ENCODE measurements at regions not wholly inside any gene's neighbourhood (a gene's known extent, or its start where the extent isn't known, plus 50 kb on each side); places are given as distances from the start of the nearest gene placed in this dataset.

DNA sequence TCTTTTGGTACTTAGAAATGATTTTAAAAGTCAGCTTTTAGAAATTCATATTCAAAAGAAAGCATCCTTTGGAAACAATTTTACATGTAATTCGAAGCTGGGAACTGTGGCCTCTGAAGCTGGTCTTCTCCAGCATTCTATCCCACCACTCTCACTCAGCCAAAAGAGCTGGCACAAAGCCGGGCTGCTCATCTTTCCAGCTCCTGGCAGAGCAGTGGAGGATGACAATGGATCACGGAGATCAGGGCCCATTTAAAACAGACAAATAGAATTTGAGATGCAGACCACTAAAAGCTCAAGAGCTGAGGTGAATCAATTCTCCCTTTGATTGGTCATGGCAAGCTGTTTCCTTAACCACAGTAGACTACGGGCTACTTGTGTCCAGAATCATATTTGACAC lies 60.6 kb downstream of the OTOR start:
- TF ChIP-seq, protein P1, sequence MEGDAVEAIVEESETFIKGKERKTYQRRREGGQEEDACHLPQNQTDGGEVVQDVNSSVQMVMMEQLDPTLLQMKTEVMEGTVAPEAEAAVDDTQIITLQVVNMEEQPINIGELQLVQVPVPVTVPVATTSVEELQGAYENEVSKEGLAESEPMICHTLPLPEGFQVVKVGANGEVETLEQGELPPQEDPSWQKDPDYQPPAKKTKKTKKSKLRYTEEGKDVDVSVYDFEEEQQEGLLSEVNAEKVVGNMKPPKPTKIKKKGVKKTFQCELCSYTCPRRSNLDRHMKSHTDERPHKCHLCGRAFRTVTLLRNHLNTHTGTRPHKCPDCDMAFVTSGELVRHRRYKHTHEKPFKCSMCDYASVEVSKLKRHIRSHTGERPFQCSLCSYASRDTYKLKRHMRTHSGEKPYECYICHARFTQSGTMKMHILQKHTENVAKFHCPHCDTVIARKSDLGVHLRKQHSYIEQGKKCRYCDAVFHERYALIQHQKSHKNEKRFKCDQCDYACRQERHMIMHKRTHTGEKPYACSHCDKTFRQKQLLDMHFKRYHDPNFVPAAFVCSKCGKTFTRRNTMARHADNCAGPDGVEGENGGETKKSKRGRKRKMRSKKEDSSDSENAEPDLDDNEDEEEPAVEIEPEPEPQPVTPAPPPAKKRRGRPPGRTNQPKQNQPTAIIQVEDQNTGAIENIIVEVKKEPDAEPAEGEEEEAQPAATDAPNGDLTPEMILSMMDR (conservative IDR thresholded peaks at IDR 0.05; ENCODE audit: low read length): no peak
- no peak for TF ChIP-seq EZH2phosphoT487 (IDR thresholded peaks at IDR 0.05; ENCODE audit: borderline replicate concordance)
